Trophoblast cell (in vitro differentiated cells and primary cell): ENCODE measurements at regions not wholly inside any gene's neighbourhood (a gene's known extent, or its start where the extent isn't known, plus 50 kb on each side); places are given as distances from the start of the nearest gene placed in this dataset.
A peak's percentile ranks its signal among the peaks of the same experiment; 100 is the strongest.
"Not testable (repeated sequence)": the region's sequence is repeated elsewhere in the genome, so short reads cannot be mapped to it uniquely, and the experiment has no call there.

Experiments used
- DNase-seq, 2 donors: peaks; one replicate each; pipeline ENCODE4 v3.0.0-alpha.2; 2016
- H2AFZ ChIP-seq: 2 replicates; pipeline ENCODE4 v1.6.1; 2013; ENCODE audit warnings: low read length, moderate library complexity, mild to moderate bottlenecking; ENCODE audit not compliant: insufficient read depth, poor library complexity
- H2AK5ac ChIP-seq: 2 replicates; pipeline ENCODE4 v1.6.1; 2013; ENCODE audit warnings: mild to moderate bottlenecking, low read length
- H2BK120ac ChIP-seq: 2 replicates; pipeline ENCODE4 v1.6.1; 2013; ENCODE audit warnings: low read length, mild to moderate bottlenecking, moderate library complexity; ENCODE audit not compliant: insufficient read depth, poor library complexity
- H2BK12ac ChIP-seq: 2 replicates; pipeline ENCODE4 v1.6.1; 2013; ENCODE audit warnings: mild to moderate bottlenecking, low read length, moderate library complexity
- H2BK5ac ChIP-seq: 2 replicates; pipeline ENCODE4 v1.6.1; 2013; ENCODE audit warnings: low read length, low read depth, moderate library complexity, mild to moderate bottlenecking; ENCODE audit not compliant: poor library complexity
- H3K14ac ChIP-seq: 2 replicates; pipeline ENCODE4 v1.6.1; 2013; ENCODE audit warnings: mild to moderate bottlenecking, low read length
- H3K18ac ChIP-seq: 2 replicates; pipeline ENCODE4 v1.6.1; 2013; ENCODE audit warnings: mild to moderate bottlenecking, low read length
- H3K23ac ChIP-seq: 2 replicates; pipeline ENCODE4 v1.6.1; 2013; ENCODE audit warnings: low read length
- H3K27ac ChIP-seq: 2 replicates; pipeline ENCODE4 v1.5.1; 2013; ENCODE audit warnings: low read depth, mild to moderate bottlenecking, inconsistent platforms, low read length, moderate library complexity
- H3K27me3 ChIP-seq: 2 replicates; pipeline ENCODE4 v1.6.1; 2013; ENCODE audit warnings: inconsistent platforms, mild to moderate bottlenecking, low read length, moderate library complexity; ENCODE audit not compliant: insufficient read depth
- H3K36me3 ChIP-seq, 2 experiments: 1 replicate in 1 of 2; 2 replicates in 1 of 2; pipeline ENCODE4 v1.6.1; 2013; ENCODE audit warnings: low read length in 2 of 2, mild to moderate bottlenecking in 2 of 2, moderate library complexity in 1 of 2; ENCODE audit not compliant: insufficient read depth in 2 of 2, control insufficient read depth in 1 of 2
- H3K4ac ChIP-seq: 2 replicates; pipeline ENCODE4 v1.6.1; 2013; ENCODE audit warnings: low read depth, mild to moderate bottlenecking, low read length, moderate library complexity
- H3K4me1 ChIP-seq, 2 experiments: 1 replicate in 1 of 2; 2 replicates in 1 of 2; pipeline ENCODE4 v1.6.1; 2013; ENCODE audit warnings: low read length in 2 of 2, mild to moderate bottlenecking in 2 of 2, moderate library complexity in 1 of 2; ENCODE audit not compliant: insufficient read depth in 2 of 2, control insufficient read depth in 1 of 2
- H3K4me2 ChIP-seq: 2 replicates; pipeline ENCODE4 v1.6.1; 2013; ENCODE audit warnings: inconsistent platforms, mild to moderate bottlenecking, low read length, moderate library complexity
- H3K4me3 ChIP-seq: 2 replicates; pipeline ENCODE4 v1.5.1; 2013; ENCODE audit warnings: mild to moderate bottlenecking, low read depth, low read length, inconsistent platforms
- H3K79me1 ChIP-seq: one replicate; pipeline ENCODE4 v1.6.1; 2013; ENCODE audit warnings: low read length
- H3K79me2 ChIP-seq: 2 replicates; pipeline ENCODE4 v1.6.1; 2013; ENCODE audit warnings: low read length, mild to moderate bottlenecking; ENCODE audit not compliant: control insufficient read depth, insufficient read depth, poor library complexity
- H3K9ac ChIP-seq: 2 replicates; pipeline ENCODE4 v1.6.1; 2013; ENCODE audit warnings: mild to moderate bottlenecking, low read length
- H3K9me3 ChIP-seq: 2 replicates; pipeline ENCODE4 v1.6.1; 2013; ENCODE audit warnings: low read depth, mild to moderate bottlenecking, control low read depth, inconsistent platforms, low read length; ENCODE audit not compliant: insufficient read depth
- H4K12ac ChIP-seq: 2 replicates; pipeline ENCODE4 v1.6.1; 2013; ENCODE audit warnings: low read depth, mild to moderate bottlenecking, low read length, moderate library complexity
- H4K8ac ChIP-seq: 2 replicates; pipeline ENCODE4 v1.6.1; 2013; ENCODE audit warnings: low read depth, mild to moderate bottlenecking, low read length, moderate library complexity
- H4K91ac ChIP-seq: one replicate; pipeline ENCODE4 v1.6.1; 2013; ENCODE audit warnings: low read depth, mild to moderate bottlenecking, low read length, moderate library complexity
- WGBS: extraction: QIAGEN DNeasy Blood & Tissue Kit; methylation state at CpG from one replicate; pipeline ENCODE4 v1.1.7; 2013; ENCODE audit warnings: missing lambda C conversion rate; ENCODE audit not compliant: insufficient read length, insufficient coverage; ENCODE audit errors: extremely low coverage; 5-methylcytosine and 5-hydroxymethylcytosine counted together

DNA sequence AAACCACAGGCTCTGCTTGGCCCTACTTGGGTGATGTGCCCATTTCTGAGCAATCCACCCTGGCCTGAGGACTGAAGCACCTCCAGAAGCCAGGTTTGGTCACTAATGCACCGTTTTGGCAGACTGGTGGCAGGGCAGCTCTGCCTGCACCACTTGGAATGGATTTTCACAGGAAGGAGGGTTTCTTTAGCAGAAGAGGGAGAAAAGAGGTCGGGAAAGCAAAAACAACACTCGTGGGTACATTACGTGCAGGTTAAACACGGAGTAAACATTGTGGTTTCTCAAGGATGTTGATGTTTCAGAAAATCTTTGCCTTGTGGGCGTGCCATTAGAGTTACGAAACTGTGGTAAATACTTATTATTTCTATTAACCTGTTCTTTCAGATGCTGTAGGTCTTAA, 70.8 kb downstream of the KCNA5 start:
- no peak overlapping the region for H3K14ac ChIP-seq
- no peaks in the 10 kb centered on the region for H3K79me1 ChIP-seq
- H3K79me2 ChIP-seq: no peaks in the 10 kb centered on the region
- H2AFZ ChIP-seq: no peak overlapping the region
- H3K4ac ChIP-seq: no peak overlapping the region
- H3K18ac ChIP-seq: no peak overlapping the region
- H3K9me3 ChIP-seq: no peaks in the 10 kb centered on the region
- H4K8ac ChIP-seq: no peak overlapping the region
- no peak overlapping the region for H2BK12ac ChIP-seq
- no peaks in the 10 kb centered on the region for H3K27me3 ChIP-seq
- H4K12ac ChIP-seq: no peak overlapping the region
- H2BK5ac ChIP-seq: no peak overlapping the region
- H3K4me1 ChIP-seq: peaks cover 0 to 2% of the 10 kb centered on the region in 2 experiments
- H3K9ac ChIP-seq: no peak overlapping the region
- no peaks in the 10 kb centered on the region for H3K36me3 ChIP-seq
- no peak overlapping the region for H3K27ac ChIP-seq
- no peak overlapping the region for H3K23ac ChIP-seq
- no peak overlapping the region for H3K4me2 ChIP-seq
- no CpG with 5 or more reads among the region's 7 CpGs for WGBS
- H2AK5ac ChIP-seq: no peak overlapping the region
- H3K4me3 ChIP-seq: no peak overlapping the region
- no peak overlapping the region for H4K91ac ChIP-seq
- H2BK120ac ChIP-seq: no peak overlapping the region
- no peak for DNase-seq

DNA sequence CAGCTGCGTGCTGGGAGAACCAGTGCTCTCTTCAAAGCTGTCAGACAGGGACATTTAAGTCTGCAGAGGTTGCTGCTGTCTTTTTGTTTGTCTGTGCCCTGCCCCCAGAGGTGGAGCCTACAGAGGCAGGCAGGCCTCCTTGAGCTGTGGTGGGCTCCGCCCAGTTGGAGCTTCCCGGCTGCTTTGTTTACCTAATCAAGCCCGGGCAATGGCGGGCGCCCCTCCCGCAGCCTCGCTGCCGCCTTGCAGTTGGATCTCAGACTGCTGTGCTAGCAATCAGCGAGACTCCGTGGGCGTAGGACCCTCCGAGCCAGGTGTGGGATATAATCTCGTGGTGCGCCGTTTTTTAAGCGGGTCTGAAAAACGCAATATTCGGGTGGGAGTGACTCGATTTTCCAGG, 78.1 kb downstream of the KCNA5 start:
- not testable (repeated sequence) for H2BK12ac ChIP-seq, H2BK5ac ChIP-seq, H2BK120ac ChIP-seq, DNase-seq, H3K36me3 ChIP-seq, H3K14ac ChIP-seq, H3K79me2 ChIP-seq, H3K23ac ChIP-seq, H3K79me1 ChIP-seq, H2AFZ ChIP-seq, H3K4me3 ChIP-seq, H2AK5ac ChIP-seq, H4K91ac ChIP-seq, H3K9me3 ChIP-seq, H4K8ac ChIP-seq, H3K4me1 ChIP-seq, H3K4me2 ChIP-seq, H3K9ac ChIP-seq, H3K27me3 ChIP-seq, H3K4ac ChIP-seq, H3K18ac ChIP-seq, H4K12ac ChIP-seq, H3K27ac ChIP-seq
- no CpG with 5 or more reads among the region's 20 CpGs for WGBS

DNA sequence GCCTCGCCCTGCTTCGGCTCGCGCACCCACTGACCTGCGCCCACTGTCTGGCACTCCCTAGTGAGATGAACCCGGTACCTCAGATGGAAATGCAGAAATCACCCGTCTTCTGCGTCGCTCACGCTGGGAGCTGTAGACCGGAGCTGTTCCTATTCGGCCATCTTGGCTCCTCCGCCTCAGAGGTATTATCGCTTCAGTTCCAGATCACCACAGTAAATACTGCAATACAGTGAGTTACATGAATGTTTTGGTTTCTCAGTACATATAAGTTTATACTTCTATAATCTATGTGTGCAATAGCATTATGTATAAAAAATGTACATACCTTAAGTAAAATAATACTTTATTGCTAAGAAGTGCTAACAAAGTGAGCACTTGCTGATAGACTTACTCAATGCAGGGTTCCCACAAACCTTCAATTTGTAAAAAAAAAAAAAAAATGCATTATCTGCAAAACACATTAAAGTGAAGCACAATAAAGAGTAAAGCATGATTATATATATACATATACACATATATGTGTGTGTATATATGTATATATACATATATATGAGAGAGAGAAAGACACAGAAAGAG, 78.7 kb downstream of the KCNA5 start:
- not testable (repeated sequence) for H3K23ac ChIP-seq, H3K4me2 ChIP-seq, H3K79me1 ChIP-seq, H3K18ac ChIP-seq, H2BK120ac ChIP-seq, H2AFZ ChIP-seq, H2BK5ac ChIP-seq, H2BK12ac ChIP-seq, H3K9ac ChIP-seq, H3K27me3 ChIP-seq, H3K27ac ChIP-seq, H3K4me3 ChIP-seq, H4K8ac ChIP-seq, H2AK5ac ChIP-seq, H3K79me2 ChIP-seq, H3K4ac ChIP-seq, H3K36me3 ChIP-seq, H4K12ac ChIP-seq, H3K4me1 ChIP-seq, H3K14ac ChIP-seq, H3K9me3 ChIP-seq
- H4K91ac ChIP-seq: peak overlapping the region; percentile 47
- no CpG with 5 or more reads among the region's 14 CpGs for WGBS
- peak in 1 of 2 donors; percentile 38 for DNase-seq

DNA sequence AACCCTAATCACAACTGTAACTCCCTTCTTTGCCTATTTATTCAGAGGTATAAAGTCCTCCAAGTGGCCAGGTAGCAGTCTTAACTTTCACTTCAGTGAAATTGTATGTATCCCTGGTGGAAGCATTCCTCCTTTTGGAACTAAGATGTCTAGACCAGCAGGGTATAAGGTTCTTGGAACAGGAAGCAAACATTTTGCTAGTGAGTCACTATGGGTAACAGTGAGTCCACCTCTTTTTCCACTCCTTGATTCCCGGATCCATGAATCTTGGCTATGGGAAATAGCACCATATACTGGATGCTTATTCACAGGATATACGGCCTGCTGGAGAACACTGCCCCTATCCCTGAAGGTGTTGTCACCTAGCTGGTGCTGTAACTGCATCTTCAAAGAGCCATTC, 80.2 kb downstream of the KCNA5 start:
- DNase-seq: peak; percentile 7 to 44
- H3K9ac ChIP-seq: no peak overlapping the region
- no peaks in the 10 kb centered on the region for H3K4me1 ChIP-seq
- H4K8ac ChIP-seq: no peak overlapping the region
- H4K12ac ChIP-seq: no peak overlapping the region
- WGBS: no CpG with 5 or more reads among the region's 2 CpGs
- no peak overlapping the region for H4K91ac ChIP-seq
- H3K18ac ChIP-seq: no peak overlapping the region
- H3K27ac ChIP-seq: no peak overlapping the region
- H3K27me3 ChIP-seq: no peaks in the 10 kb centered on the region
- H3K4me3 ChIP-seq: no peak overlapping the region
- H2BK12ac ChIP-seq: no peak overlapping the region
- H3K23ac ChIP-seq: no peak overlapping the region
- H3K36me3 ChIP-seq: no peaks in the 10 kb centered on the region
- H2AFZ ChIP-seq: no peak overlapping the region
- H2BK120ac ChIP-seq: no peak overlapping the region
- H3K4ac ChIP-seq: no peak overlapping the region
- no peak overlapping the region for H3K4me2 ChIP-seq
- H2AK5ac ChIP-seq: no peak overlapping the region
- no peaks in the 10 kb centered on the region for H3K79me1 ChIP-seq
- H3K14ac ChIP-seq: no peak overlapping the region
- no peaks in the 10 kb centered on the region for H3K9me3 ChIP-seq
- no peaks in the 10 kb centered on the region for H3K79me2 ChIP-seq
- H2BK5ac ChIP-seq: no peak overlapping the region
